ENCODE measurements at regions not wholly inside any gene's neighbourhood (a gene's known extent, or its start where the extent isn't known, plus 50 kb on each side); places are given as distances from the start of the nearest gene placed in this dataset.

DNA sequence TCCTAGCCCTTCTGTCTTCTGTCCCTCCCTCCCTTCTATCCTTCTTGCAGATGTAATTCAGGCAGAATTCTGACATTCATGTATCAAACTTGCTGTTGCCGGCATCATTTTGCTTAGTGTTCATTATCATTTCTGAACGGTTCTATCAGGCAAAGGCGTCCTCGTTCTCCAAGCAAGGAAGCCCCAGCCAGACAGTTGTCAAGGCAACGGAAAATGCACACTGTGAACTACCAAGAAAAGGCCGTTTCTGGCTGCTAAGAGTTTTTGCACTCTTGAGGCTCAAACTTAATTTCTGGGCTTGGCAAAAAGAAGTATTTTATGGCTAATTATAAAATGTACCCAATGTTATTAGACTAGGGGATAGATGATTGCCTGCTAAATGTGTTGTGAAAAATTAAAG is 164.7 kb upstream of the KCNJ15 start:
- no peak for ATAC-seq
- Histone ChIP-seq H3K4me1 (no peaks in the 10 kb centered on the region), H3K27me3 (peaks cover 5 to 19% of the 10 kb centered on the region in 2 donors), H3K9me3 (peaks cover 0 to 2% of the 10 kb centered on the region in 2 donors), H3K4me3 (no peak overlapping the region), H3K27ac (no peak overlapping the region), H3K36me3 (no peaks in the 10 kb centered on the region)
- intact Hi-C loops (cut with DNase I): no loop called here
- TF ChIP-seq CTCF (IDR thresholded peaks at IDR 0.05): no peak
- DNase-seq: no peak

GRCh38 chr21:38095220-38095619 is 161.6 kb upstream of the KCNJ15 start:
- intact Hi-C loops (cut with DNase I): no loop called here
- no peak overlapping the region for H3K27ac ChIP-seq
- peaks cover 0 to 25% of the 10 kb centered on the region in 2 donors for H3K27me3 ChIP-seq
- H3K36me3 ChIP-seq: no peaks in the 10 kb centered on the region
- no peak for DNase-seq
- H3K4me3 ChIP-seq: no peak overlapping the region
- TF ChIP-seq CTCF (IDR thresholded peaks at IDR 0.05): no peak
- no peaks in the 10 kb centered on the region for H3K4me1 ChIP-seq
- H3K9me3 ChIP-seq: peaks cover 0 to 2% of the 10 kb centered on the region in 2 donors
- ATAC-seq: no peak

DNA sequence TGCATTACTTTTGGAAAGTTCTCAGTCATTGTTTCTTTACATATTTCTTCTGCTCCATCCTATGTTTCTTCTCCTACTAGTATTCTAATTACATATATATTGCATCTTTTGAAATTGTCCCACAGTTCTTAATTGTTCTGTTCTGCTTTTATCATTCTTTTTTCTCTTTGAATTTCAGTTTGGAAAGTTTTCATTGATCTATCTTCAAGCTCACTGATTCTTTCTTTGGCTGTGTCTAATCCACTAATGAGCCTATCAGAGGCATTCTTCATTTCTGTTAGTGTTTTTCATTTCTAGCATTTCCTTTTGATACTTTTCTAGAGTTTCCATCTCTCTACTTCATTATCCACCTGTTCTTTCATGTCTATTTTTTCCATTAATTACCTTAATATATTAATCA is 159.0 kb upstream of the KCNJ15 start:
- H3K4me1 ChIP-seq: no peaks in the 10 kb centered on the region
- no peak overlapping the region for H3K4me3 ChIP-seq
- intact Hi-C loops (cut with DNase I): no loop called here
- no peak for ATAC-seq
- H3K27me3 ChIP-seq: peaks cover 0 to 36% of the 10 kb centered on the region in 2 donors
- TF ChIP-seq CTCF (IDR thresholded peaks at IDR 0.05): no peak
- H3K27ac ChIP-seq: no peak overlapping the region
- peaks cover 0 to 2% of the 10 kb centered on the region in 2 donors for H3K9me3 ChIP-seq
- DNase-seq: no peak
- no peaks in the 10 kb centered on the region for H3K36me3 ChIP-seq

GRCh38 chr21:38112219-38112789 is 144.5 kb upstream of the KCNJ15 start:
- no peak for ATAC-seq
- no peaks in the 10 kb centered on the region for H3K9me3 ChIP-seq

More at GRCh38 chr21:38112219-38112789, 144.5 kb upstream of the KCNJ15 start:
- Histone ChIP-seq H3K4me1 (no peaks in the 10 kb centered on the region), H3K27me3 (peaks cover 0 to 14% of the 10 kb centered on the region in 2 donors), H3K4me3 (no peak overlapping the region), H3K36me3 (no peaks in the 10 kb centered on the region), H3K27ac (no peak overlapping the region)
- no peak for TF ChIP-seq CTCF (IDR thresholded peaks at IDR 0.05)
- DNase-seq: no peak
- intact Hi-C loops (cut with DNase I): no loop called here

All from left lung (tissue), 4 donors.